K562 (cell line): ENCODE measurements at regions not wholly inside any gene's neighbourhood (a gene's known extent, or its start where the extent isn't known, plus 50 kb on each side); places are given as distances from the start of the nearest gene placed in this dataset.

ENCODE experiments used
- ARID4B ChIP-seq: sonication (generic); formaldehyde crosslinking; IDR thresholded peaks from 2 replicates; pipeline ENCODE4 v1.8.0; 2022; ENCODE audit warnings: mild to moderate bottlenecking, missing genetic modification reagents
- HMGXB4 ChIP-seq: sonication (generic); formaldehyde crosslinking; IDR thresholded peaks from 2 replicates; pipeline ENCODE4 v1.8.1; 2023; ENCODE audit warnings: mild to moderate bottlenecking, missing genetic modification reagents
- KAT7 ChIP-seq: sonication (generic); formaldehyde crosslinking; IDR thresholded peaks from 2 replicates; pipeline ENCODE4 v1.8.0; 2022; ENCODE audit warnings: missing genetic modification reagents, mild to moderate bottlenecking, borderline replicate concordance
- KDM4B ChIP-seq, 2 experiments: fragments of 450-650 bp in 1 of 2; sonication (generic) in 1 of 2; IDR thresholded peaks; 2 replicates each; pipeline ENCODE4 v1.6.1; 2016 to 2017; ENCODE audit warnings: borderline replicate concordance in 2 of 2, antibody characterized with exemption in 1 of 2, low read depth in 1 of 2, mild to moderate bottlenecking in 1 of 2
- NCOR1 ChIP-seq: fragments of 450-650 bp; IDR thresholded peaks from 2 replicates; pipeline ENCODE4 v1.6.1; 2016; ENCODE audit warnings: mild to moderate bottlenecking, moderate library complexity
- ZNF740 ChIP-seq, 3 experiments: fragments of 200-800 bp in 1 of 3; sonication (Bioruptor generic) in 1 of 3; sonication (generic) in 1 of 3; formaldehyde crosslinking in 1 of 3; IDR thresholded peaks; 2 replicates each; pipeline versions ENCODE4 v1.6.1 to v1.8.0; 2016 to 2022; ENCODE audit warnings: mild to moderate bottlenecking in 2 of 3, missing compliant biosample characterization in 2 of 3, missing genetic modification characterization in 2 of 3, missing genetic modification reagents in 1 of 3

- TF ChIP-seq KAT7 (CRISPR knock-in tag) (no peak), KDM4B (IDR thresholded peaks at IDR 0.05; ENCODE audit: borderline replicate concordance in 2 of 2, low read depth in 1 of 2) (no peak), ARID4B (CRISPR knock-in tag) (no peak), ZNF740 (CRISPR knock-in tag; IDR thresholded peaks at IDR 0.05) (no peak), ZNF740 (tag; IDR thresholded peaks at IDR 0.05) (no peak), HMGXB4 (no peak), NCOR1 (no peak)
Measured at GRCh38 chr15:39054128-39054732, 489.6 kb upstream of the RASGRP1 start (continued).
